ENCODE measurements at regions not wholly inside any gene's neighbourhood (a gene's known extent, or its start where the extent isn't known, plus 50 kb on each side); places are given as distances from the start of the nearest gene placed in this dataset.

GRCh38 chr14:60349663-60350365, 100.8 kb downstream of the PPM1A start:
- DNase-seq (ENCODE audit: low read depth, low spot score): peak; percentile 55
- peak overlapping the region; percentile 28; the same call in 1 of the 2 replicates for H3K4me3 ChIP-seq
- H3K27ac ChIP-seq: no peak overlapping the region
- no peak overlapping the region for H3K9ac ChIP-seq (ENCODE audit: insufficient read length)
- H3K9me3 ChIP-seq (ENCODE audit: low read depth, low read length): no peaks in the 10 kb centered on the region
- TF ChIP-seq EZH2 (IDR thresholded peaks at IDR 0.05) (no peak), POLR2AphosphoS5 (IDR thresholded peaks at IDR 0.05; ENCODE audit: borderline replicate concordance, low read depth, low read length) (no peak), FOXP2 (optimal IDR thresholded peaks at IDR 0.05; ENCODE audit: control extremely low read depth, extremely low read length, insufficient read depth) (no peak)
- H3K36me3 ChIP-seq (ENCODE audit: insufficient read depth, low read length): no peaks in the 10 kb centered on the region

- peak overlapping the region; percentile 28; the same call in 1 of the 2 replicates for H3K4me3 ChIP-seq
- H3K27ac ChIP-seq: no peak overlapping the region
- no peaks in the 10 kb centered on the region for H3K36me3 ChIP-seq (ENCODE audit: insufficient read depth, low read length)
- no peak for TF ChIP-seq FOXP2 (optimal IDR thresholded peaks at IDR 0.05; ENCODE audit: control extremely low read depth, extremely low read length, insufficient read depth)
- no peak for TF ChIP-seq POLR2AphosphoS5 (IDR thresholded peaks at IDR 0.05; ENCODE audit: borderline replicate concordance, low read depth, low read length)
- TF ChIP-seq EZH2 (IDR thresholded peaks at IDR 0.05): no peak
- DNase-seq (ENCODE audit: low read depth, low spot score): no peak
- no peak overlapping the region for H3K9ac ChIP-seq (ENCODE audit: insufficient read length)
- H3K9me3 ChIP-seq (ENCODE audit: low read depth, low read length): no peaks in the 10 kb centered on the region
These were observed 101.3 kb downstream of the PPM1A start for GRCh38 chr14:60350366-60350720.

GRCh38 chr14:60353420-60353819, 104.4 kb downstream of the PPM1A start:
- no peak overlapping the region for H3K4me3 ChIP-seq
- TF ChIP-seq FOXP2 (optimal IDR thresholded peaks at IDR 0.05; ENCODE audit: control extremely low read depth, extremely low read length, insufficient read depth) (no peak), EZH2 (IDR thresholded peaks at IDR 0.05) (no peak), POLR2AphosphoS5 (IDR thresholded peaks at IDR 0.05; ENCODE audit: borderline replicate concordance, low read depth, low read length) (no peak)
- no peak for DNase-seq (ENCODE audit: low read depth, low spot score)
- H3K9ac ChIP-seq (ENCODE audit: insufficient read length): no peak overlapping the region
- H3K27ac ChIP-seq: no peak overlapping the region
- H3K9me3 ChIP-seq (ENCODE audit: low read depth, low read length): no peaks in the 10 kb centered on the region
- no peaks in the 10 kb centered on the region for H3K36me3 ChIP-seq (ENCODE audit: insufficient read depth, low read length)

- Histone ChIP-seq H3K9me3 (ENCODE audit: low read depth, low read length) (no peaks in the 10 kb centered on the region), H3K27ac (no peak overlapping the region), H3K9ac (ENCODE audit: insufficient read length) (no peak overlapping the region), H3K4me3 (no peak overlapping the region), H3K36me3 (ENCODE audit: insufficient read depth, low read length) (no peaks in the 10 kb centered on the region)
- TF ChIP-seq POLR2AphosphoS5 (IDR thresholded peaks at IDR 0.05; ENCODE audit: borderline replicate concordance, low read depth, low read length) (no peak), FOXP2 (optimal IDR thresholded peaks at IDR 0.05; ENCODE audit: control extremely low read depth, extremely low read length, insufficient read depth) (no peak), EZH2 (IDR thresholded peaks at IDR 0.05) (no peak)
- DNase-seq (ENCODE audit: low read depth, low spot score): no peak
These were observed 106.7 kb downstream of the PPM1A start for GRCh38 chr14:60355768-60356167.

- H3K36me3 ChIP-seq (ENCODE audit: insufficient read depth, low read length): no peaks in the 10 kb centered on the region
- no peak overlapping the region for H3K9ac ChIP-seq (ENCODE audit: insufficient read length)
- DNase-seq (ENCODE audit: low read depth, low spot score): no peak
- no peak overlapping the region for H3K4me3 ChIP-seq
- H3K27ac ChIP-seq: no peak overlapping the region
- no peaks in the 10 kb centered on the region for H3K9me3 ChIP-seq (ENCODE audit: low read depth, low read length)
- TF ChIP-seq EZH2 (IDR thresholded peaks at IDR 0.05) (no peak), POLR2AphosphoS5 (IDR thresholded peaks at IDR 0.05; ENCODE audit: borderline replicate concordance, low read depth, low read length) (no peak), FOXP2 (optimal IDR thresholded peaks at IDR 0.05; ENCODE audit: control extremely low read depth, extremely low read length, insufficient read depth) (no peak)
These were observed 107.4 kb downstream of the PPM1A start for GRCh38 chr14:60356386-60356785.

GRCh38 chr14:60356906-60357550, 108.0 kb downstream of the PPM1A start:
- Histone ChIP-seq H3K9ac (ENCODE audit: insufficient read length) (no peak overlapping the region), H3K27ac (no peak overlapping the region), H3K9me3 (ENCODE audit: low read depth, low read length) (no peaks in the 10 kb centered on the region), H3K4me3 (no peak overlapping the region), H3K36me3 (ENCODE audit: insufficient read depth, low read length) (no peaks in the 10 kb centered on the region)
- TF ChIP-seq FOXP2 (optimal IDR thresholded peaks at IDR 0.05; ENCODE audit: control extremely low read depth, extremely low read length, insufficient read depth) (no peak), EZH2 (IDR thresholded peaks at IDR 0.05) (no peak), POLR2AphosphoS5 (IDR thresholded peaks at IDR 0.05; ENCODE audit: borderline replicate concordance, low read depth, low read length) (no peak)
- DNase-seq (ENCODE audit: low read depth, low spot score): no peak

GRCh38 chr14:60357551-60358149, 108.6 kb downstream of the PPM1A start:
- no peak overlapping the region for H3K4me3 ChIP-seq
- no peak overlapping the region for H3K27ac ChIP-seq
- DNase-seq (ENCODE audit: low read depth, low spot score): no peak

GRCh38 chr14:60363275-60363674, 114.3 kb downstream of the PPM1A start:
- H3K36me3 ChIP-seq (ENCODE audit: insufficient read depth, low read length): no peaks in the 10 kb centered on the region
- DNase-seq (ENCODE audit: low read depth, low spot score): no peak
- TF ChIP-seq EZH2 (IDR thresholded peaks at IDR 0.05) (no peak), POLR2AphosphoS5 (IDR thresholded peaks at IDR 0.05; ENCODE audit: borderline replicate concordance, low read depth, low read length) (no peak), FOXP2 (optimal IDR thresholded peaks at IDR 0.05; ENCODE audit: control extremely low read depth, extremely low read length, insufficient read depth) (no peak)
- H3K9me3 ChIP-seq (ENCODE audit: low read depth, low read length): no peaks in the 10 kb centered on the region
- H3K27ac ChIP-seq: no peak overlapping the region
- H3K9ac ChIP-seq (ENCODE audit: insufficient read length): no peak overlapping the region
- H3K4me3 ChIP-seq: no peak overlapping the region

More at GRCh38 chr14:60357551-60358149, 108.6 kb downstream of the PPM1A start:
- Histone ChIP-seq H3K9me3 (ENCODE audit: low read depth, low read length) (no peaks in the 10 kb centered on the region), H3K36me3 (ENCODE audit: insufficient read depth, low read length) (no peaks in the 10 kb centered on the region), H3K9ac (ENCODE audit: insufficient read length) (no peak overlapping the region)
- TF ChIP-seq EZH2 (IDR thresholded peaks at IDR 0.05) (no peak), POLR2AphosphoS5 (IDR thresholded peaks at IDR 0.05; ENCODE audit: borderline replicate concordance, low read depth, low read length) (no peak), FOXP2 (optimal IDR thresholded peaks at IDR 0.05; ENCODE audit: control extremely low read depth, extremely low read length, insufficient read depth) (no peak)
